ENCODE measurements at regions not wholly inside any gene's neighbourhood (a gene's known extent, or its start where the extent isn't known, plus 50 kb on each side); places are given as distances from the start of the nearest gene placed in this dataset.
"Not testable (repeated sequence)": the region's sequence is repeated elsewhere in the genome, so short reads cannot be mapped to it uniquely, and the experiment has no call there.

GRCh38 chr12:25337916-25338315 lies 87.2 kb upstream of the KRAS start:
- no peak for DNase-seq (ENCODE audit: low read depth in 2 of 2)

- DNase-seq (ENCODE audit: low read depth in 2 of 2), result no peak
These were observed 81.4 kb upstream of the KRAS start for GRCh38 chr12:25332143-25332542.

- DNase-seq (ENCODE audit: low read depth in 2 of 2), result no peak
These were observed 77.5 kb upstream of the KRAS start for GRCh38 chr12:25328072-25328712.

- no peak for DNase-seq (ENCODE audit: low read depth in 2 of 2)
These were observed 76.6 kb upstream of the KRAS start for GRCh38 chr12:25327321-25327720.

GRCh38 chr12:25326326-25326725 lies 75.6 kb upstream of the KRAS start:
- DNase-seq (ENCODE audit: low read depth in 2 of 2), result no peak

GRCh38 chr12:25324861-25325260 lies 74.1 kb upstream of the KRAS start:
- DNase-seq (ENCODE audit: low read depth in 2 of 2), result no peak

GRCh38 chr12:25323581-25323982 lies 72.9 kb upstream of the KRAS start:
- no peak for DNase-seq (ENCODE audit: low read depth in 2 of 2)

- no peak for DNase-seq (ENCODE audit: low read depth in 2 of 2)
These were observed 72.3 kb upstream of the KRAS start for GRCh38 chr12:25322918-25323531.

GRCh38 chr12:25322351-25322750 lies 71.6 kb upstream of the KRAS start:
- DNase-seq (ENCODE audit: low read depth in 2 of 2), result no peak

- no peak for DNase-seq (ENCODE audit: low read depth in 2 of 2)
These were observed 71.0 kb upstream of the KRAS start for GRCh38 chr12:25321772-25322171.

GRCh38 chr12:25320123-25321006 lies 69.6 kb upstream of the KRAS start:
- no peak for DNase-seq (ENCODE audit: low read depth in 2 of 2)

GRCh38 chr12:25319233-25319984 lies 68.7 kb upstream of the KRAS start:
- no peak for DNase-seq (ENCODE audit: low read depth in 2 of 2)

- no peak for DNase-seq (ENCODE audit: low read depth in 2 of 2)
These were observed 66.8 kb upstream of the KRAS start for GRCh38 chr12:25317553-25317952.

GRCh38 chr12:25315388-25315787 lies 64.7 kb upstream of the KRAS start:
- DNase-seq (ENCODE audit: low read depth in 2 of 2), result no peak

GRCh38 chr12:25313266-25313990 lies 62.7 kb upstream of the KRAS start:
- not testable (repeated sequence) for DNase-seq (ENCODE audit: low read depth in 2 of 2)

- DNase-seq (ENCODE audit: low read depth in 2 of 2), result no peak
These were observed 60.8 kb upstream of the KRAS start for GRCh38 chr12:25311506-25311905.

GRCh38 chr12:25310071-25310470 lies 59.3 kb upstream of the KRAS start:
- not testable (repeated sequence) for DNase-seq (ENCODE audit: low read depth in 2 of 2)

GRCh38 chr12:25308756-25309155 lies 58.0 kb upstream of the KRAS start:
- DNase-seq (ENCODE audit: low read depth in 2 of 2), result no peak

- DNase-seq (ENCODE audit: low read depth in 2 of 2), result no peak
These were observed 57.1 kb upstream of the KRAS start for GRCh38 chr12:25307818-25308217.

GRCh38 chr12:25301798-25302197 lies 51.1 kb upstream of the KRAS start:
- DNase-seq (ENCODE audit: low read depth in 2 of 2), result no peak
